B cell (primary cell): ENCODE measurements at regions not wholly inside any gene's neighbourhood (a gene's known extent, or its start where the extent isn't known, plus 50 kb on each side); places are given as distances from the start of the nearest gene placed in this dataset.

Source experiments
- ATAC-seq: fragments of 200-7000 bp; cut with Tn5 transposase; one replicate; pipeline ENCODE4 v1.10.0; 2021; ENCODE audit warnings: low read depth, mild to moderate bottlenecking, moderate number of reproducible peaks, moderate library complexity
- CTCF ChIA-PET: fragments of 350-600 bp; sonication (Branson Sonifier 250); formaldehyde crosslinking; loops from one replicate; lab custom pipeline; 2021; ENCODE audit warnings: antibody characterized with exemption, inconsistent platforms; lab: Charles Lee
- POLR2A ChIA-PET: fragments of 350-600 bp; sonication (Branson Sonifier 250); formaldehyde crosslinking; loops from one replicate; lab custom pipeline; 2021; ENCODE audit warnings: antibody characterized with exemption; lab: Charles Lee
- DNase-seq: peaks from one replicate; pipeline ENCODE4 v3.0.0; 2013
- H2AFZ ChIP-seq: 2 replicates; pipeline ENCODE4 v1.6.1; 2012; ENCODE audit warnings: mild to moderate bottlenecking, low read depth, low read length; ENCODE audit not compliant: insufficient read depth, poor library complexity, severe bottlenecking
- H3K27ac ChIP-seq, 2 donors: 1 replicate in 1 of 2; 2 replicates in 1 of 2; pipeline ENCODE4 v1.5.1; 2012 to 2013; ENCODE audit warnings: low read length in 2 of 2, mild to moderate bottlenecking in 2 of 2, moderate library complexity in 1 of 2
- H3K27me3 ChIP-seq, 4 experiments: fragments of 200-600 bp in 1 of 4; sonication (generic) in 1 of 4; replicated peaks in 1 of 4; 1 replicate in 2 of 4; 2 replicates in 2 of 4; pipeline versions ENCODE4 v1.6.1 to v1.7.0; 2013 to 2016; ENCODE audit warnings: low read length in 3 of 4, mild to moderate bottlenecking in 2 of 4, mixed read lengths in 1 of 4, moderate library complexity in 1 of 4; ENCODE audit not compliant: insufficient read depth in 4 of 4, control insufficient read depth in 3 of 4; ENCODE audit errors: control extremely low read depth in 1 of 4
- H3K36me3 ChIP-seq, 2 experiments: replicated peaks in 1 of 2; 1 replicate in 1 of 2; 2 replicates in 1 of 2; pipeline versions ENCODE4 v1.6.1 to v1.7.1; 2013; ENCODE audit warnings: low read length in 1 of 2; ENCODE audit not compliant: insufficient read depth in 2 of 2, control insufficient read depth in 1 of 2; ENCODE audit errors: control extremely low read depth in 1 of 2, extremely low read depth in 1 of 2
- H3K4me1 ChIP-seq, 2 donors: fragments of 200-600 bp in 1 of 2; sonication (generic) in 1 of 2; 1 replicate in 1 of 2; 2 replicates in 1 of 2; pipeline versions ENCODE4 v1.5.1 to v1.6.1; 2013 to 2017; ENCODE audit warnings: low read length in 2 of 2; ENCODE audit not compliant: control insufficient read depth in 2 of 2, insufficient read depth in 2 of 2
- H3K4me2 ChIP-seq: replicated peaks from 2 replicates; pipeline ENCODE3; 2012; ENCODE audit warnings: mild to moderate bottlenecking, low read depth, low read length; ENCODE audit not compliant: poor library complexity, severe bottlenecking
- H3K4me3 ChIP-seq, 5 experiments: fragments of 200-600 bp in 1 of 5; sonication (generic) in 1 of 5; 1 replicate in 3 of 5; 2 replicates in 2 of 5; pipeline versions ENCODE4 v1.5.1 to v1.7.0; 2011 to 2016; ENCODE audit warnings: low read length in 4 of 5, mild to moderate bottlenecking in 4 of 5, low read depth in 2 of 5, control low read depth in 1 of 5, moderate library complexity in 1 of 5; ENCODE audit not compliant: insufficient read depth in 1 of 5; ENCODE audit errors: control extremely low read depth in 1 of 5, extremely low read depth in 1 of 5
- H3K79me2 ChIP-seq: fragments of 200-600 bp; sonication (generic); one replicate; pipeline ENCODE4 v1.6.0; 2016; ENCODE audit warnings: low read length; ENCODE audit not compliant: control insufficient read depth, insufficient read depth
- H3K9ac ChIP-seq: fragments of 200-600 bp; sonication (generic); 2 replicates; pipeline ENCODE4 v1.6.1; 2017; ENCODE audit warnings: mild to moderate bottlenecking, low read length, moderate library complexity
- H3K9me3 ChIP-seq, 3 donors: one replicate each; pipeline versions ENCODE4 v1.6.1 to v1.7.1; 2013; ENCODE audit warnings: low read length in 2 of 3; ENCODE audit not compliant: control insufficient read depth in 2 of 3, insufficient read depth in 1 of 3; ENCODE audit errors: control extremely low read depth in 1 of 3
- H4K20me1 ChIP-seq: 2 replicates; pipeline ENCODE4 v1.6.0; 2012; ENCODE audit warnings: mild to moderate bottlenecking, low read length; ENCODE audit not compliant: insufficient read depth, control insufficient read depth, poor library complexity, severe bottlenecking
- H3K27ac Mint-ChIP-seq: one replicate; pipeline ENCODE4 v1.8.0; 2021; ENCODE audit warnings: mixed read lengths
- H3K27me3 Mint-ChIP-seq: one replicate; pipeline ENCODE4 v1.8.0; 2021; ENCODE audit warnings: mixed read lengths
- H3K4me1 Mint-ChIP-seq: one replicate; pipeline ENCODE4 v1.8.0; 2021; ENCODE audit warnings: mixed read lengths
- H3K4me3 Mint-ChIP-seq: one replicate; pipeline ENCODE4 v1.8.0; 2021; ENCODE audit warnings: mixed read lengths
- H3K9me3 Mint-ChIP-seq: one replicate; pipeline ENCODE4 v1.8.0; 2022; ENCODE audit warnings: mixed read lengths; ENCODE audit not compliant: insufficient read depth
- EZH2 ChIP-seq: IDR thresholded peaks from 2 replicates; pipeline ENCODE4 v1.6.1; 2012; ENCODE audit warnings: borderline replicate concordance, low read depth, mild to moderate bottlenecking, moderate library complexity, low read length; ENCODE audit not compliant: insufficient read depth, poor library complexity, severe bottlenecking
- WGBS: methylation state at CpG from one replicate; pipeline ENCODE4 v1.1.5; 2013; ENCODE audit warnings: missing lambda C conversion rate; ENCODE audit not compliant: insufficient coverage; 5-methylcytosine and 5-hydroxymethylcytosine counted together
- intact Hi-C: fragments of 100-400 bp; cut with micrococcal nuclease; formaldehyde crosslinking; loops from one replicate; pipeline ENCODE4 v1.10.0; 2022
- TF ChIP-seq, protein P1 (sequence below): fragments of 200-600 bp; IDR thresholded peaks from one replicate; pipeline ENCODE4 v1.8.0; 2022; ENCODE audit warnings: antibody characterized with exemption, mild to moderate bottlenecking

DNA sequence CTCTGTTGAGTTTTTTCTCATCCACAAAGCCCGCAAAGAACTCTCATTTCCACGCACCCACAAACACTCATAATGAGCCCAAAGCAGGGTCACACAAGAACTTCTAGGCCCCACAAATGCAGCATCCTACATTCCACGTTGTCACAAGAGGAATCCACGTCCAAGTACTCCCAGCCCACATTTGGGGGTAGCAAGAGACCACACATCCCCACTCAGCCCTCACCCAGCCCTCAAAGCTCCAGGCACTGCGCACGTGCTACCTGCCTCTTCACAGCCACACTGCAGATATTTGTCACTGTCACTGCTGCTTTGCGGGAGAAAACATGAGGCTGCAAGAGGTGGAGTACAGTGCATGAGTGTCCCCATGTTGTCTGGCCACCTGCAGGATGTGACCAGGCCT, 187.6 kb upstream of the CDYL start:
- CTCF ChIA-PET = no interaction called here
- Histone ChIP-seq H3K4me2 (no peak overlapping the region), H3K4me3 (no peak overlapping the region), H4K20me1 (no peaks in the 10 kb centered on the region), H2AFZ (no peak overlapping the region), H3K9me3 (no peaks in the 10 kb centered on the region), H3K4me1 (no peaks in the 10 kb centered on the region), H3K36me3 (no peaks in the 10 kb centered on the region), H3K79me2 (no peaks in the 10 kb centered on the region), H3K27ac (no peak overlapping the region), H3K27me3 (no peaks in the 10 kb centered on the region), H3K9ac (no peak overlapping the region)
- intact Hi-C loops = no loop called here
- Mint-ChIP-seq H3K4me3 (no peak overlapping the region), H3K27me3 (peaks cover 11% of the 10 kb centered on the region), H3K27ac (no peak overlapping the region), H3K4me1 (no peaks in the 10 kb centered on the region), H3K9me3 (no peaks in the 10 kb centered on the region)
- TF ChIP-seq EZH2 = no peak
- TF ChIP-seq, protein P1, sequence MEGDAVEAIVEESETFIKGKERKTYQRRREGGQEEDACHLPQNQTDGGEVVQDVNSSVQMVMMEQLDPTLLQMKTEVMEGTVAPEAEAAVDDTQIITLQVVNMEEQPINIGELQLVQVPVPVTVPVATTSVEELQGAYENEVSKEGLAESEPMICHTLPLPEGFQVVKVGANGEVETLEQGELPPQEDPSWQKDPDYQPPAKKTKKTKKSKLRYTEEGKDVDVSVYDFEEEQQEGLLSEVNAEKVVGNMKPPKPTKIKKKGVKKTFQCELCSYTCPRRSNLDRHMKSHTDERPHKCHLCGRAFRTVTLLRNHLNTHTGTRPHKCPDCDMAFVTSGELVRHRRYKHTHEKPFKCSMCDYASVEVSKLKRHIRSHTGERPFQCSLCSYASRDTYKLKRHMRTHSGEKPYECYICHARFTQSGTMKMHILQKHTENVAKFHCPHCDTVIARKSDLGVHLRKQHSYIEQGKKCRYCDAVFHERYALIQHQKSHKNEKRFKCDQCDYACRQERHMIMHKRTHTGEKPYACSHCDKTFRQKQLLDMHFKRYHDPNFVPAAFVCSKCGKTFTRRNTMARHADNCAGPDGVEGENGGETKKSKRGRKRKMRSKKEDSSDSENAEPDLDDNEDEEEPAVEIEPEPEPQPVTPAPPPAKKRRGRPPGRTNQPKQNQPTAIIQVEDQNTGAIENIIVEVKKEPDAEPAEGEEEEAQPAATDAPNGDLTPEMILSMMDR = no peak
- POLR2A ChIA-PET = no interaction called here
- no peak for ATAC-seq
- DNase-seq = no peak
- 98% methylated on average over 4 of the region's 7 CpGs for WGBS

DNA sequence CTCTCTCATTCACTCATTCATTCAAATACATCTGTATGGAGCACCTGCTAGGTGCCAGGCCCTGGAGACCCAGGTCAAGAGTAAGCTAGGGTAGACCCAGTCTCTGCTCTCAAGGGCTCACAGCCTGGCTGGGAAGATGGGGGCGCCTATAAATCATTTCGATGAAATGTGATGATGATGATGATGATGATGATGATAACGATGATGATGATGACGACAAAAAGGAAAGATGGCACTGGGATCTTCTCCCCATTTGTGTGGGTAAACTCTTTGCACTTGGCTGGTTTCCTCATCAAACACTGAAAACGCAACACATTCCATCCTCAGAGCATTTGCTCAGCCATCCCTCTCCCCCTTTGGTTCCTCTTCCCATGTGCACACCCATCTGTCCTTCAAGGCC, 188.0 kb upstream of the CDYL start:
- ATAC-seq (no peak), DNase-seq (no peak)
- Mint-ChIP-seq H3K4me3 (no peak overlapping the region), H3K4me1 (no peaks in the 10 kb centered on the region), H3K27ac (no peak overlapping the region), H3K9me3 (no peaks in the 10 kb centered on the region), H3K27me3 (peaks cover 11% of the 10 kb centered on the region)
- Histone ChIP-seq H3K27ac (no peak overlapping the region), H3K4me1 (no peaks in the 10 kb centered on the region), H2AFZ (no peak overlapping the region), H4K20me1 (no peaks in the 10 kb centered on the region), H3K4me3 (no peak overlapping the region), H3K27me3 (no peaks in the 10 kb centered on the region), H3K36me3 (no peaks in the 10 kb centered on the region), H3K9ac (no peak overlapping the region), H3K4me2 (no peak overlapping the region), H3K79me2 (no peaks in the 10 kb centered on the region), H3K9me3 (no peaks in the 10 kb centered on the region)
- ChIA-PET CTCF (no interaction called here), POLR2A (no interaction called here)
- 94% methylated on average over 1 of the region's 5 CpGs for WGBS
- intact Hi-C loops = no loop called here
- no peak for TF ChIP-seq EZH2
- TF ChIP-seq, protein P1 = no peak
